ENCODE measurements at regions not wholly inside any gene's neighbourhood (a gene's known extent, or its start where the extent isn't known, plus 50 kb on each side); places are given as distances from the start of the nearest gene placed in this dataset.
A peak's percentile ranks its signal among the peaks of the same experiment; 100 is the strongest.

- no peak for DNase-seq
These were observed 297.5 kb downstream of the RPAP3 start for GRCh38 chr12:47408171-47408871.

- DNase-seq, result no peak
These were observed 298.2 kb downstream of the RPAP3 start for GRCh38 chr12:47407463-47408129.

- DNase-seq, result no peak
These were observed 302.1 kb downstream of the RPAP3 start for GRCh38 chr12:47403681-47404080.

GRCh38 chr12:47401196-47401595 is 304.6 kb downstream of the RPAP3 start:
- DNase-seq, result peak in 1 of 2 donors; percentile 96

DNA sequence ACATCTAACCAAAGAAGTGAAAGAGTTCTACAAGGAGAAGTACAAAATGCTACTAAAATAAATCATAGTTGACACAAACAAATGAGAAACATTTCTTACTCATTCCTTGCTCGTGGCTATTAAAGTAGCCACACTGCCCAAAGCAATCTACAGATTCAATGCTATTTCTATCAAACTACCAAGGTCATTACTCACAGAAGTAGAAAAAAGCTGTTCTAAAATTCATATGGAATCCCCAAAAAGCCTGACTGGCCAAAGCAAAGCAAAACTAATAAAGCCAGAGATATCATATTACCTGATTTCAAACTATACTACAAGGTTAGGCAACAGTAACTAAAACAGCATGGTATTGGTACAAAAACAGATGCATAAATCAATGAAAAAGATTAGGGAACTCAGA is 305.6 kb downstream of the RPAP3 start:
- DNase-seq, result no peak

DNA sequence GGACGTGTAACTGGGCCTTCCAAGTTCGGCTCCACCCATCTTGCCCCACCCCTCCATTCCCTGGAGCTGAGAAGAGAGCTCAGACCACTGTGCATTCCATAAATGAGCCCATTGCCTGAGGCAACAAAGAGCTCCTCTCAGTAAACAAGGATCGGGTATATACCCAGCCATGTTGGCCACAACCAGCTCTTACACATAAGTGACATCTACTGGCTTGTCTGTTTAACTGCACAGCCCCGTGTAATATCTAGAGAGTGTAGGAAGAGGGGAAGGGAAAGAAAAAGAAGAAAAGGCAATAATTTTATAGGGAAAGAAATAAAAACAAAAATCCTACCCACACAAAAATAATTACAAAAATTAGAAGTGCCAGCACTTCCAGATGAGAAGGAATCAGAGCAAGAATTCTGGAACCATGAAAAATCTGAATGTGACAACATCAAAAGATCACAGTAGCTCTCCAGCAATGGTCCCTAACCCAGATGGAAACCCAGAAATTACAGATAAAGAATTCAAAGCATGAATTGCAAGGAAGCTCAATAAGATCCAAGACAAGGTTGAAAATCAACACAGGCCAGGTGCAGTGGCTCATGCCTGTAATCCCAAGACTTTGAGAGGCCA is 308.1 kb downstream of the RPAP3 start:
- DNase-seq, result no peak

DNA sequence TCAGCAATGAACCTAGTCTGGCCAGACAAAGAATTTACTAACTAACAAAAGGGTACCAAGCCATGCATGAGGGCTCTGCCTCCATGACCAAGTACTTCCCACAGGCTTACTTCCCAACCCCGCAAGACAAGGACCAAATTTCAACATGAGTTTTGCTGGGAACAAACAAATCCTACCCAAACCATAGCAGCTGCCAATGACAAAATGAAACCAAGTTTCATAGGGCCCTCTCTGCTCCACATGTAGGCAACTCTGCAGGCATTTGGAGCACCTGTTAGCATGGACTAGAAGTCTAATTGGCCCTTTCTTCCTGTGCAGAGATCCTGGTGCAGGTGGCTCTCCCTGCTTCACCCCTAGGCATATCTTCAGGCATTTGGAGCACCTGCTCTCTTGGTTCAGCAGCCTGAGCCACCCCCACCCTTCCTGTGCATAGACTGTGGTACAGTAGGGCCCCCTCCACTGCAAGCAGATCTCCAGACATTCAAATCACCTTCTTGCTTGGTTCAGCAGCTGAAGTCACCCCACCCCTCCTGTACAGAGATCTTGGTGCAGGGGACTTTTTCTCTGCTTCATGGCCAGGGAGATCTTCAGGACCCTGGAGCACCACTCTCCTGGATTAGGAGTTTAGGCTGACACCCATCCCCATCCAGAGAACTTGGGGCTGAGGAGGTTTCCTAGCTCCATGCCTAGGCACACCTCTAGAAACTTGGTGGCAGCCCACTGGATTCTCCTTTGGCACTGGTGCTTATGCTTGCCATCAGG is 308.7 kb downstream of the RPAP3 start:
- no peak for DNase-seq

DNA sequence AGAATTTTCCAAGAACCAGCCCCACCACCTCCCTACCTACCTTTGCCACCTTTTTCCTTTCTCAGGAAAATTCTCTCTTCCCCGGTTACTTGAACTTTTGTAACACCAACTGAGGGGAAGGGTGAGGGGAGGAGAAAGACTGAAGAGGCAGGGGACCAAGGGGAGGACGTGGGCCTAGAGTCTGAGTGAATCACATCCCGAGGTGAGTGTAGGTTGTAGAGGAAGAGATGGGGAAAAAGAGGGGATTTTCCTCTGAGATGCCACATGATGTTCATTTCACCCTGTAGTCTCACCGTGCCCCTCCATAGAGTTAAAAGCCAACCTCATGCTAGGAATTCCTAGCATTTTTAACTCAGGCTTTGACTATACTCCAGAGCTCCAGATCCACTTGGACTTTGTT is 311.8 kb downstream of the RPAP3 start:
- no peak for DNase-seq

DNA sequence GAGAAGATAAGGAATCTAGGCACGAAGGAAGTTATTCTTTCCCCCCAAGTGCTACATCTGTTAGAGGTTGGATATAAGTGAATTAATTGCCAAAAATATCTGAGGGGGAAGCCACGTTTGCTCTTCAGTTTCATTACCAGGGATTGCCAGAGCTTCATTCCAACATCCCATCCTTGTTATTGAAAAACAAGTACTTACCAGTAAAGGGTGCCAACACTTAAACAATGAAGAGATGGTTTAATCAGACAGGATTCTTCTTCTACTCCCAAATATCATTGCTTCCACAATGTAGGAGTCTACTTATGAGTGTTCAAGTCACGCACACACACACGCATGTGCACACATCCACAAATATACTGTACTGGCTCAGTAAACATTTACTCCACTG is 312.4 kb downstream of the RPAP3 start:
- no peak for DNase-seq

DNA sequence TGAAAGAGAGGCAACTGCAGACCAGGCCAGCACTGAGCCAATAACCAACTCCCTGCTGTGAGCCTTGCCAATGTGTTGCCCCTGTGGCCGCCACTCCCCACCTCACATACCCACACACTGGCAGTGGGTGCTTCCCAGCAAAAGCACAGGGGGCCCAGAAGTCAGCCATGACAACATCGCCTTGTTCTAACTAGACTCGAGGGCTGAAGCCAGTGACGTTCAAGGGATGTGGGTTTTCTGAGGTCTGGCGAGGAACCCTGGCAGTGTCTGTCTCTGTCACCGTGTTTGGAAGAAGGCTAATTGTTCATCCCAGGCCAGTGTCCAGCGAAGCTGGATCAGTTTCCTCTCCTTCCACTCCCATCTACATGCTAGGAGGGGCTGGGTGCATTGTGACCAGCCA is 311.8 kb upstream of the AMIGO2 start:
- no peak for DNase-seq

DNA sequence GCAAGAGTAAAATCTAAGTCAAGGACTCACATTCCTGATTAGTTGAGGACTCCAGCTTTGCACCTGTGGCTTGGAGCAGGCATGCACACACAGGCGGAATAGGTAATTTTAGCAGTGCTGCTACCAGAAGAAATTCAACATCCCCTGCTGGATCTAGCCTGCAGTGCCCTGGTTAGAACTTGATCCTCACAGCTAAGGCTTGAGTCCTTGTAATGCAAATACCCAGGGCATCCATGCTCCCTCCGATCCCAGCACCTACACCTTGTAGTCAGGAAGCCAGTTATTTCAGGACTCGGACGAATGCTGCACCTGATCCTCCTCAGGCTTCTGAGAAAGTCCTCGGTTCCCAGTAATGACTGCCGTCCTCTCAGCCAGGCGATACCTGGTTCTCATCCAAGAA is 309.0 kb upstream of the AMIGO2 start:
- DNase-seq, result no peak

DNA sequence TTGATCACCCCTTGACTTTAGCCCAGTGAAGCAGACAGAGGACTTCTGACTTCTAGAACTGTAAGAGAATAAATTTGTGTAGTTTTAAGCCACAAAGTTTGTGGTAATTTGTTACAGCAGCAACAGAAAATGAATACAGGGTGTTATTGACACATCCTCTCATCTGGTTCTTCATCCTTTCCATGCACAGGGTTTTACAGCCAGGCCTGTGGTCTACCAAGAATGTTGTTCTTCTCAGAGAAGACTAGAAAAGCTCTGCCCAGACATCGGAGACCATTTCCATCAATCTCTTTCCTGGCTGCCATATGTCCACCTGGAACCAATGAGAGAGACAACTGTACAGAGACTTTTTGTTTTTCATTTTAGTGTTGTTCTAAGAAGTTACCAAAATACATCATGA is 308.2 kb upstream of the AMIGO2 start:
- DNase-seq, result no peak

- DNase-seq, result no peak
These were observed 305.9 kb upstream of the AMIGO2 start for GRCh38 chr12:47385653-47386052.

DNA sequence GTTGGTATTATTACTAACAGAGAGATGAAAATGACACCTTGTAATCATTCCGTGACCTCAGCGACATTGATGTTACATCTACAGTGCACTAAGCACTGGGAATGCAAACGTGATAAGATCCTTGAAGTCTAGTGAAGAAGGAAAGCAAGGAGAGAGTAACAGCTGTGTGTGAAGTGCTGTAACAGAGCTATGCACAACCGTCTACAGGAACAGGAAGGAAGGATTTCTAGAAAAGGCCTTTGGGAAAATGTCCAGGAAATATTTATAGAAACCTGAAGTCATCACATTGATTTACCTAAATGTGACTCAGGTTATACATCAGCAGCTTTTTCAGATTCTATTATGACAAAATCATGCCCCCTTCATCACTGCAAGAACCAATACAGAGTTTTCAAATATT is 304.2 kb upstream of the AMIGO2 start:
- DNase-seq, result peak in 1 of 2 donors; percentile 21

DNA sequence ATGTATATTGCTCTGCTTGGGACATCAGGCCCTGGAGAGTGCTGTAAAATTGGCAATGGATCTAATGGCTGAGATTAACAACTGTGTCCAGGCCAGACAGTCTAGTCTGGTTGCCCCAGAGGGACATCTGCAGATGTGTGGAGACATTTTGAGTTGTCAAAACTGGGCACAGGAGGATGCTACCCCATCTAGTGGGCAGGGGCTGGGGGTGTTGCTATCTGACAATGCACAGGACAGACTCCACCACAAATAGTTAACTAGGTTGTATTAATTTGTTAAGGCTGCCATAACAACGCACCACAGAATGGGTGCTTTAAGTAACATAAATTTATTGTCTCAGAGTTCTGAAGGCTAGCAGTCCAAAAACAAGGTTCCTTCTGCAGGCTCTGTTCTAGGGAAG is 302.5 kb upstream of the AMIGO2 start:
- DNase-seq, result no peak

GRCh38 chr12:47378907-47379306 is 299.1 kb upstream of the AMIGO2 start:
- DNase-seq, result peak in 1 of 2 donors; percentile 65

- no peak for DNase-seq
These were observed 298.4 kb upstream of the AMIGO2 start for GRCh38 chr12:47378222-47378582.

DNA sequence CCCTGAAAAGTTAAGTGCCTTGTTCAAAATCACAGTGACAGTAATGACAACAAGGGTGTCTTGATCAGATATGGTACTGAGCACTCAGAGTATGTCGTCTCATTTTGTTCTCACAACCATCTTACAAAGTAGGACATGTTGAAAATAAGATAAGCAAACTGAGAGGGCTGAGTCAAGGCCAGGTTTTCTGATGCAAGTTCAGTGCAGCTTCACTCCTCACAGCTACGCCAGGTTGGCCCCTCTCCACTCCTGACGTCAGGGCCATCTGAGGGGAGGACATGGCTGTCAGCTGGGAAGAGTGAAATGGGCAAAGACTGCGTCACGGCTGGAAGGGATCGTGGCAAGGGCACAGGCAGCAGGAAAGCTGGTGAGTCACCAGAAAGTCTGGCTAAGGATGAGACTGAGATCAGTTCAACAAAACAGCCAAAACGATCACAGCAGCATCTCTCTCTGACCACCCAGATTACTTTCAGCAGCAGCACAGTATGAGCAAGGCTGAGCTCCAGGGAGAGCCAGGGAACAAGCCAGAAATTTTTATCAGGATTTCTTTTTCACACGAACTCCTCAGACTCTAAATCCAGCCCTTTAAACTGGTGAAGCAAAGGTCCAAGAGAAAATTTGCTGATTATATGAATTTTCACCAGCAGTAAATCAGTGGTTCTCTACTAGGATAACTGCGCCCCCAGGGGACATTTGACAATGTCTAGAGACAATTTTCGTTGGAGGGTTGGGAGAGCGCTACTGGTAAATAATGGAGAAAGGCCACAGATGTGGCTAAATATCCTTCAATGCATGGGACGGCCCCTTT is 297.9 kb upstream of the AMIGO2 start:
- DNase-seq, result no peak

DNA sequence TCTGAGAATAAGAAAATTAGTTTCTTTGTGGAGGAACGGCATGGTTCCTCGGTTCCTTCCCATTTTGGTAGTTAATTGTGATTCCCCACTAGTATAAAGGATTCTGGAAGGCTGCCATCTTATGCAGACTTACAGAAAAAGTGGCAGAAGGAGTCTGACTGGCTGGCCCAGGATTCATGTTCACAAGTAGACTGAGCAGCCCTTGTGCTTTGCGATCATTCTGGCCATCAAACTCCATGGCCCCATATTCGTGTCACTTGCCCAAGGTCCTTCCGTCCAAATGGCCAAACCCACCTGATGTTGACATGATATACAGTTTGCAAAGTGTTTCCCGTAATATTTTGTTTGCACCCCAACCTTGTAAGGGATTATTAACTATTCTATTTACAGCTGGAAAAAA is 297.2 kb upstream of the AMIGO2 start:
- no peak for DNase-seq

DNA sequence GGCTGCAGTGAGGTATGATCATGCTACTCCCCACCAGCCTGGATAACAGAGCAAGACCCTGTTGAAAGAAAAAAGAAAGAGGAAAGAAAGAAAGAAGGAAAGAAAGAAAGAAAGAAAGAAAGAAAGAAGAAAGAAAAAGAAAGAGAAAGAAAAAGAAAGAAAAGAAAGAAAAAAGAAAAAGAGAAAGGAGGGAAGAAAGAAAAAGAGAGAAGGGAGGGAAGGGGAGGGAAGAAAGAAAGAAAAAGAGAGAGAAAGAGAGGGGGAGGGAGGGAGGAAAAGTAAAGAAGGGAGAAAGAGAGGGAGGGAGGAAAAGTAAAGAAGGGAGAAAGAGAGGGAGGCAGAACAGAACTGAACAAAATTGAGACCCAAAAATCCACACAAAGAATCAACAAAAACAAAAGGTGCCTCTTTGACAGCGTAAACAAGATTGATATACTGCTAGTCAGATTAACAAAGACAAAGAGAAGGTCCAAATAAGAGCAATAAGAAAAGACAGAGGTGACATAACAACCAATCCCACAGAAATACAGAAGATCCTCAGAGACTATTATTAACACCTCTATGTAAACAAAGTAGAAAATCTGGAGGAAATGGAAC is 293.9 kb upstream of the AMIGO2 start:
- DNase-seq, result no peak

DNA sequence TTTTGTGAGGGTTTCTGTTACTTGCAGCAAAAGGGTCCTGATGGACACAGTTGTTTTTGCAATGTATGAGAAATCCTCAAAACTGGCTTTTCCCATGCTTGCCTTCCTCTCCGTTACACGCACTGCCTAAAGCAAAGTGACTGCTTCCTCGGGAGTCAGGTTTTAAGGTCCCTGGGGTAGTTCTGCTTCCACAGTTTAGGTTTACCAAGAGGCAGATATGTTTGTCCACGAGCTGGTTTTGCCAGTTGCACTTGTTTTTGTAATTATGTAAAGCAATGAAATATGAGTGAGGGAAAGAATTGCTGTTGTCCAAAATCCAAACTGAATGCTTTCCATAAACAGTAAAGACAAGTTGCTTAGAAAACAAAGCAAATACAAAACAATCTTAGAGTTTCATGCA is 290.7 kb upstream of the AMIGO2 start:
- no peak for DNase-seq

GRCh38 chr12:47369085-47369484 is 289.3 kb upstream of the AMIGO2 start:
- DNase-seq, result no peak

Measured in bone marrow (tissue), 2 donors.